ENCODE measurements at regions not wholly inside any gene's neighbourhood (a gene's known extent, or its start where the extent isn't known, plus 50 kb on each side); places are given as distances from the start of the nearest gene placed in this dataset.

- Mint-ChIP-seq H3K36me3 (no peaks in the 10 kb centered on the region), H3K4me1 (peaks cover 13% of the 10 kb centered on the region), H3K27me3 (ENCODE audit: low read depth) (no peaks in the 10 kb centered on the region), H3K9me3 (no peaks in the 10 kb centered on the region), H3K27ac (no peak overlapping the region), H3K4me3 (no peak overlapping the region)
- no peak for DNase-seq (ENCODE audit: low spot score in 2 of 2, unreplicated experiment in 2 of 2)
- TF ChIP-seq, protein P1, sequence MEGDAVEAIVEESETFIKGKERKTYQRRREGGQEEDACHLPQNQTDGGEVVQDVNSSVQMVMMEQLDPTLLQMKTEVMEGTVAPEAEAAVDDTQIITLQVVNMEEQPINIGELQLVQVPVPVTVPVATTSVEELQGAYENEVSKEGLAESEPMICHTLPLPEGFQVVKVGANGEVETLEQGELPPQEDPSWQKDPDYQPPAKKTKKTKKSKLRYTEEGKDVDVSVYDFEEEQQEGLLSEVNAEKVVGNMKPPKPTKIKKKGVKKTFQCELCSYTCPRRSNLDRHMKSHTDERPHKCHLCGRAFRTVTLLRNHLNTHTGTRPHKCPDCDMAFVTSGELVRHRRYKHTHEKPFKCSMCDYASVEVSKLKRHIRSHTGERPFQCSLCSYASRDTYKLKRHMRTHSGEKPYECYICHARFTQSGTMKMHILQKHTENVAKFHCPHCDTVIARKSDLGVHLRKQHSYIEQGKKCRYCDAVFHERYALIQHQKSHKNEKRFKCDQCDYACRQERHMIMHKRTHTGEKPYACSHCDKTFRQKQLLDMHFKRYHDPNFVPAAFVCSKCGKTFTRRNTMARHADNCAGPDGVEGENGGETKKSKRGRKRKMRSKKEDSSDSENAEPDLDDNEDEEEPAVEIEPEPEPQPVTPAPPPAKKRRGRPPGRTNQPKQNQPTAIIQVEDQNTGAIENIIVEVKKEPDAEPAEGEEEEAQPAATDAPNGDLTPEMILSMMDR (IDR thresholded peaks at IDR 0.05; ENCODE audit: unreplicated experiment) = no peak
These were observed 528.0 kb downstream of the SOX6 start for GRCh38 chr11:15828215-15828853.

GRCh38 chr11:15829312-15829711 lies 527.0 kb downstream of the SOX6 start:
- TF ChIP-seq, protein P1 (IDR thresholded peaks at IDR 0.05; ENCODE audit: unreplicated experiment) = no peak
- Mint-ChIP-seq H3K4me3 (no peak overlapping the region), H3K27ac (no peak overlapping the region), H3K27me3 (ENCODE audit: low read depth) (no peaks in the 10 kb centered on the region), H3K36me3 (no peaks in the 10 kb centered on the region), H3K9me3 (no peaks in the 10 kb centered on the region), H3K4me1 (peaks cover 13% of the 10 kb centered on the region)
- no peak for DNase-seq (ENCODE audit: low spot score in 2 of 2, unreplicated experiment in 2 of 2)

GRCh38 chr11:15830741-15831428 lies 525.5 kb downstream of the SOX6 start:
- no peak overlapping the region for H3K27ac Mint-ChIP-seq
- H3K9me3 Mint-ChIP-seq = no peaks in the 10 kb centered on the region
- peaks cover 10% of the 10 kb centered on the region for H3K4me1 Mint-ChIP-seq
- TF ChIP-seq, protein P1 (IDR thresholded peaks at IDR 0.05; ENCODE audit: unreplicated experiment) = no peak
- no peaks in the 10 kb centered on the region for H3K27me3 Mint-ChIP-seq (ENCODE audit: low read depth)
- H3K4me3 Mint-ChIP-seq = no peak overlapping the region
- no peak for DNase-seq (ENCODE audit: low spot score in 2 of 2, unreplicated experiment in 2 of 2)
- H3K36me3 Mint-ChIP-seq = no peaks in the 10 kb centered on the region

DNA sequence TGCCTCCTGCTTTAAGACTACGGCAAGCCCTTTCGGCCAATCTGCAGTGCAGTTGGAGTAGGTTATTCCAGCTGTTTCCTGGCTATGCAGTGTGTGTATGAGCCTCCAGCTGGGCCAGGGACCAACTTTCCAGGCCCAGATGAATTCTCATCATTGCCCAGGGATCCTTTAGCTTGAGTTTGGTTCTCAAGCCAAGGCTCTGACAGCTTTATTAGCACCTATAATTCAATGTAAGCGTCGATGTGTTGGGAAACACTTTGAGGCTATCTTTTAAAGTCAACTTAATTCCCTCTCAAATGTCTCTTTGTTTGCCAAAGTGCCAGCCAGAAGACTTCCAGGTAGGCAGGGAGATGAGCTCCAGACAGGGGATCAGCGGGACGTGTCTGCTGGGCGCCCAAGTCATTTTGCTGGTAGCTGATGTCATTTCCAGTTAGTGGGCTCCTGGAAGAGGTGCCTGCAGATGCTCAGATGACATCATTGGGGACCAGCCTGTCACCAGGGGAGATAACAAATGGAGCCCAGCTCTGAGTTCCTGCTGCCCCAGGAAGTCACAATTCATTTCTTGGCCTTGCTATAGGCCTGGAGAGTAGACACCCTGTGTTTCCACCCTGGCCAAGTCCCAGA lies 520.4 kb downstream of the SOX6 start:
- H3K27me3 Mint-ChIP-seq (ENCODE audit: low read depth) = no peaks in the 10 kb centered on the region
- no peak overlapping the region for H3K4me3 Mint-ChIP-seq
- DNase-seq (ENCODE audit: low spot score in 2 of 2, unreplicated experiment in 2 of 2) = no peak
- no peaks in the 10 kb centered on the region for H3K9me3 Mint-ChIP-seq
- H3K27ac Mint-ChIP-seq = no peak overlapping the region
- H3K36me3 Mint-ChIP-seq = no peaks in the 10 kb centered on the region
- H3K4me1 Mint-ChIP-seq = no peaks in the 10 kb centered on the region
- TF ChIP-seq, protein P1 (IDR thresholded peaks at IDR 0.05; ENCODE audit: unreplicated experiment) = no peak

GRCh38 chr11:15836795-15837194 lies 519.6 kb downstream of the SOX6 start:
- peaks cover 3% of the 10 kb centered on the region for H3K4me1 Mint-ChIP-seq
- H3K4me3 Mint-ChIP-seq = no peak overlapping the region
- no peak overlapping the region for H3K27ac Mint-ChIP-seq
- H3K36me3 Mint-ChIP-seq = no peaks in the 10 kb centered on the region
- DNase-seq (ENCODE audit: low spot score in 2 of 2, unreplicated experiment in 2 of 2) = no peak
- no peaks in the 10 kb centered on the region for H3K9me3 Mint-ChIP-seq
- H3K27me3 Mint-ChIP-seq (ENCODE audit: low read depth) = no peaks in the 10 kb centered on the region
- TF ChIP-seq, protein P1 (IDR thresholded peaks at IDR 0.05; ENCODE audit: unreplicated experiment) = no peak
